ENCODE measurements at regions not wholly inside any gene's neighbourhood (a gene's known extent, or its start where the extent isn't known, plus 50 kb on each side); places are given as distances from the start of the nearest gene placed in this dataset.

- no peak for DNase-seq (ENCODE audit: low spot score)
- no peaks in the 10 kb centered on the region for H3K36me3 ChIP-seq (ENCODE audit: low read depth)
- TF ChIP-seq, protein P1, sequence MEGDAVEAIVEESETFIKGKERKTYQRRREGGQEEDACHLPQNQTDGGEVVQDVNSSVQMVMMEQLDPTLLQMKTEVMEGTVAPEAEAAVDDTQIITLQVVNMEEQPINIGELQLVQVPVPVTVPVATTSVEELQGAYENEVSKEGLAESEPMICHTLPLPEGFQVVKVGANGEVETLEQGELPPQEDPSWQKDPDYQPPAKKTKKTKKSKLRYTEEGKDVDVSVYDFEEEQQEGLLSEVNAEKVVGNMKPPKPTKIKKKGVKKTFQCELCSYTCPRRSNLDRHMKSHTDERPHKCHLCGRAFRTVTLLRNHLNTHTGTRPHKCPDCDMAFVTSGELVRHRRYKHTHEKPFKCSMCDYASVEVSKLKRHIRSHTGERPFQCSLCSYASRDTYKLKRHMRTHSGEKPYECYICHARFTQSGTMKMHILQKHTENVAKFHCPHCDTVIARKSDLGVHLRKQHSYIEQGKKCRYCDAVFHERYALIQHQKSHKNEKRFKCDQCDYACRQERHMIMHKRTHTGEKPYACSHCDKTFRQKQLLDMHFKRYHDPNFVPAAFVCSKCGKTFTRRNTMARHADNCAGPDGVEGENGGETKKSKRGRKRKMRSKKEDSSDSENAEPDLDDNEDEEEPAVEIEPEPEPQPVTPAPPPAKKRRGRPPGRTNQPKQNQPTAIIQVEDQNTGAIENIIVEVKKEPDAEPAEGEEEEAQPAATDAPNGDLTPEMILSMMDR (IDR thresholded peaks at IDR 0.05; ENCODE audit: poor library complexity, severe bottlenecking) = no peak
- no peaks in the 10 kb centered on the region for H3K27me3 ChIP-seq (ENCODE audit: insufficient read depth, poor library complexity, severe bottlenecking)
- H3K27ac ChIP-seq (ENCODE audit: poor library complexity, severe bottlenecking) = no peak overlapping the region
- ATAC-seq (ENCODE audit: low read depth) = no peak
- no peak overlapping the region for H3K4me3 ChIP-seq (ENCODE audit: severe bottlenecking)
- H3K4me1 ChIP-seq (ENCODE audit: insufficient read depth, poor library complexity, severe bottlenecking) = no peaks in the 10 kb centered on the region
- no peaks in the 10 kb centered on the region for H3K9me3 ChIP-seq (ENCODE audit: severe bottlenecking)
These were observed 266.7 kb upstream of the B3GAT1 start for GRCh38 chr11:134678744-134679143.

DNA sequence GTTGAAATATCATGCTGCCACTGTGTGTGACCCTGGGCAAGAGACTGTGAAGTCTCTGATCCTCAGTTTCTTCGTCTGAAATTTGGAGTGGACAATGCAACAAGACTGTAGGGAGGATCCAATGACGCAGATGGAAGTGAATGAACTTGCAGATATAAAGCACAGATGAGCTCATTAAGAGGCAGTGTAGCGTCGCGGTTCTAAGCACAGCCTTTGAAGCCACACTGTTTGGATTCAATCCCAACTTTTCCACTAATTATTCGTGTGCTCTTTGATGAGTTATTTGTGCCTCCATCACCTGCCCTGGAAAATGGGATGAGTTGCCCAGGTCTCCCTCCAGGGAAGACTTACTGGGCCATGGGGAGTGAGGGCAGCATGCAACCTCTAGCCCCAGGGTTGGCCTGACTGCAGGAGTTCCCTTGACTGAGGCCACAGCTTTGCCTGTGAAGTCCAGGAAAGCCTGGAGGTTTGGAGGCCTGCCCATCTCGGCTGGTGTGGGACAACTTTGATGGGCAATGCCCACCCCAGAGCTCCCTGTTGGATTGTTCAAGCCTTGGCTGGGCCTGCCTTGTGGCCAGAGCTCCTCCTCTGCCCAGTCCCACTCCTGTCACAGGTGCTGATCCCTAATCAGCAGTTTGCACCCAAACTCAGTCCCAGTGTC lies 266.0 kb upstream of the B3GAT1 start:
- no peak overlapping the region for H3K4me3 ChIP-seq (ENCODE audit: severe bottlenecking)
- TF ChIP-seq, protein P1 (IDR thresholded peaks at IDR 0.05; ENCODE audit: poor library complexity, severe bottlenecking) = no peak
- no peaks in the 10 kb centered on the region for H3K27me3 ChIP-seq (ENCODE audit: insufficient read depth, poor library complexity, severe bottlenecking)
- DNase-seq (ENCODE audit: low spot score) (no peak), ATAC-seq (ENCODE audit: low read depth) (no peak)
- no peaks in the 10 kb centered on the region for H3K4me1 ChIP-seq (ENCODE audit: insufficient read depth, poor library complexity, severe bottlenecking)
- H3K36me3 ChIP-seq (ENCODE audit: low read depth) = no peaks in the 10 kb centered on the region
- H3K9me3 ChIP-seq (ENCODE audit: severe bottlenecking) = no peaks in the 10 kb centered on the region
- H3K27ac ChIP-seq (ENCODE audit: poor library complexity, severe bottlenecking) = no peak overlapping the region

DNA sequence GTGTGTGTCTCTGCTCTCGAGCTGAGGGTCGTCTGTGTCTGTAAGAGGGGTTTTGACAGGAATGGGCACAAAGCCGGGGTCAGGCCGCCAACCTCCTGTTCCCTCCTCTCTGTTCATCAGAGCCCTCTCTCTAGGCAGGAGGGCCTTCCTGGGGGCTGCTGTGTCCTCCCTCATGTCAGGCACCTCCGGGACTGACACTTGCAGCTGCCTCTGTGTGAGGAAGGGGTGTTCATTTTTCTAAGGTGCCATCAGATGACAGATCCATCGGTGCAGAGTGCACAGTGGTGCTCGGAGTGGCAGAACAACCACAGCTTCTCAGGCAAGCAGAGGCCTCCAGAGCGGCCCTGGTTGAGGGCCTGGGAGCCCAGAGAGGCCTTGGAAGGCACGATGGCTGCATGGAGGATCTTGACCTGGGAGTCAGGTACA lies 265.4 kb upstream of the B3GAT1 start:
- Histone ChIP-seq H3K9me3 (ENCODE audit: severe bottlenecking) (no peaks in the 10 kb centered on the region), H3K27me3 (ENCODE audit: insufficient read depth, poor library complexity, severe bottlenecking) (no peaks in the 10 kb centered on the region), H3K4me3 (ENCODE audit: severe bottlenecking) (no peak overlapping the region), H3K27ac (ENCODE audit: poor library complexity, severe bottlenecking) (no peak overlapping the region), H3K4me1 (ENCODE audit: insufficient read depth, poor library complexity, severe bottlenecking) (no peaks in the 10 kb centered on the region), H3K36me3 (ENCODE audit: low read depth) (no peaks in the 10 kb centered on the region)
- TF ChIP-seq, protein P1 (IDR thresholded peaks at IDR 0.05; ENCODE audit: poor library complexity, severe bottlenecking) = no peak
- DNase-seq (ENCODE audit: low spot score) (no peak), ATAC-seq (ENCODE audit: low read depth) (no peak)

GRCh38 chr11:134676516-134677287 lies 264.7 kb upstream of the B3GAT1 start:
- TF ChIP-seq, protein P1 (IDR thresholded peaks at IDR 0.05; ENCODE audit: poor library complexity, severe bottlenecking) = no peak
- Histone ChIP-seq H3K27ac (ENCODE audit: poor library complexity, severe bottlenecking) (no peak overlapping the region), H3K4me3 (ENCODE audit: severe bottlenecking) (no peak overlapping the region), H3K9me3 (ENCODE audit: severe bottlenecking) (no peaks in the 10 kb centered on the region), H3K4me1 (ENCODE audit: insufficient read depth, poor library complexity, severe bottlenecking) (no peaks in the 10 kb centered on the region), H3K36me3 (ENCODE audit: low read depth) (no peaks in the 10 kb centered on the region), H3K27me3 (ENCODE audit: insufficient read depth, poor library complexity, severe bottlenecking) (peaks cover 3% of the 10 kb centered on the region)
- ATAC-seq (ENCODE audit: low read depth) = no peak; the same call in 2 of the 3 replicates
- DNase-seq (ENCODE audit: low spot score) = no peak

DNA sequence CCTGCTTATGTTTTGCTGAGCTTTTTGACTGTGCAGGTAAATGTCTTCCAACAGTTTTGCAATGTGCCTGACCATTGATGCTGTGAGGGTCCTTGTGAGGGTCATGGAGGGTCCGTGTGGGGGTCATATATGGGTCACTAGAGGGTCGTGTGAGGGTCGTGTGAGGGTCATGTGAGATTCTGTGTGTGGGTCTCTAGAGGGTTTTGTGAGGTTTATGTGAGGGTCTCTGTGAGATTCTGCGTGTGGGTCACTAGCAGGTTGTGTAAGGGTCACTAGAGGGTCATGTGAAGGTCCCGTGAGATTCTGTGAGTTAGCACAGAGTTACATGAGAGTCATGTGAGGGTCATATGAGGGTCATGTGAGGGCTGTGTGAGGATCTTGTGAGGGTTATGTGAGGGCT lies 263.9 kb upstream of the B3GAT1 start:
- TF ChIP-seq, protein P1 (IDR thresholded peaks at IDR 0.05; ENCODE audit: poor library complexity, severe bottlenecking) = no peak
- no peak for ATAC-seq (ENCODE audit: low read depth)

More for the DNA sequence above, 263.9 kb upstream of the B3GAT1 start:
- no peak overlapping the region for H3K4me3 ChIP-seq (ENCODE audit: severe bottlenecking)
- H3K27ac ChIP-seq (ENCODE audit: poor library complexity, severe bottlenecking) = no peak overlapping the region
- H3K9me3 ChIP-seq (ENCODE audit: severe bottlenecking) = no peaks in the 10 kb centered on the region
- H3K4me1 ChIP-seq (ENCODE audit: insufficient read depth, poor library complexity, severe bottlenecking) = no peaks in the 10 kb centered on the region
- H3K36me3 ChIP-seq (ENCODE audit: low read depth) = no peaks in the 10 kb centered on the region
- peaks cover 10% of the 10 kb centered on the region for H3K27me3 ChIP-seq (ENCODE audit: insufficient read depth, poor library complexity, severe bottlenecking)
- DNase-seq (ENCODE audit: low spot score) = no peak
